ENCODE measurements at regions not wholly inside any gene's neighbourhood (a gene's known extent, or its start where the extent isn't known, plus 50 kb on each side); places are given as distances from the start of the nearest gene placed in this dataset.

DNA sequence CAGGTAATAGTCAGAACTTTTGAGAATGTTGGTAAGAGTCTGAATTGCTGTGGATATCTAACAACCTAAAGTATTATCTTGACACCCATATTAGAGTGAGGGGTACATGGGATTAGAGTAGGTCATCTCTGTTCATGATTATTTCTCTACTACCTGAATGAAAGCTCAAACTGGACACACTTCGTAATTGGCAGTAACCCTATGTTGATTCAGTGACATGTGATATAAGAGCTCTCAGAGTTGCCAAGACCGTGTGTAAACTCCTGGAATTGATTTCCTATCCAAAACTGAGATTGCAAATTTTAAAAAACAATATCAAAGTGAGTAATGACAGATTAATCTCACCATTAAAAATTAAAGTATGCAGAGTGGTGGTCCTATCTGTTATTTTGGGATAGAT, 214.8 kb upstream of the ARHGEF26 start:
- Histone ChIP-seq H3K36me3 (no peaks in the 10 kb centered on the region), H3K4me1 (no peaks in the 10 kb centered on the region), H3K4me3 (no peak overlapping the region), H3K27ac (no peak overlapping the region), H3K9me3 (no peaks in the 10 kb centered on the region), H3K27me3 (replicated peaks in 1 of 7) (no peaks in the 10 kb centered on the region)
- TF ChIP-seq, protein P1, sequence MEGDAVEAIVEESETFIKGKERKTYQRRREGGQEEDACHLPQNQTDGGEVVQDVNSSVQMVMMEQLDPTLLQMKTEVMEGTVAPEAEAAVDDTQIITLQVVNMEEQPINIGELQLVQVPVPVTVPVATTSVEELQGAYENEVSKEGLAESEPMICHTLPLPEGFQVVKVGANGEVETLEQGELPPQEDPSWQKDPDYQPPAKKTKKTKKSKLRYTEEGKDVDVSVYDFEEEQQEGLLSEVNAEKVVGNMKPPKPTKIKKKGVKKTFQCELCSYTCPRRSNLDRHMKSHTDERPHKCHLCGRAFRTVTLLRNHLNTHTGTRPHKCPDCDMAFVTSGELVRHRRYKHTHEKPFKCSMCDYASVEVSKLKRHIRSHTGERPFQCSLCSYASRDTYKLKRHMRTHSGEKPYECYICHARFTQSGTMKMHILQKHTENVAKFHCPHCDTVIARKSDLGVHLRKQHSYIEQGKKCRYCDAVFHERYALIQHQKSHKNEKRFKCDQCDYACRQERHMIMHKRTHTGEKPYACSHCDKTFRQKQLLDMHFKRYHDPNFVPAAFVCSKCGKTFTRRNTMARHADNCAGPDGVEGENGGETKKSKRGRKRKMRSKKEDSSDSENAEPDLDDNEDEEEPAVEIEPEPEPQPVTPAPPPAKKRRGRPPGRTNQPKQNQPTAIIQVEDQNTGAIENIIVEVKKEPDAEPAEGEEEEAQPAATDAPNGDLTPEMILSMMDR (IDR thresholded peaks at IDR 0.05 in 8 of 11, conservative IDR thresholded peaks at IDR 0.05 in 3 of 11): no peak
- TF ChIP-seq POLR2AphosphoS5 (IDR thresholded peaks at IDR 0.05) (no peak), POLR2A (IDR thresholded peaks at IDR 0.05) (no peak)
- no peak for DNase-seq
- intact Hi-C loops (cut with DNase I; ENCODE audit: low total_unique reads): no loop called here
- 70 to 89% (median 77%) methylated on average over 2 of the region's 2 CpGs for WGBS, 5 donors

DNA sequence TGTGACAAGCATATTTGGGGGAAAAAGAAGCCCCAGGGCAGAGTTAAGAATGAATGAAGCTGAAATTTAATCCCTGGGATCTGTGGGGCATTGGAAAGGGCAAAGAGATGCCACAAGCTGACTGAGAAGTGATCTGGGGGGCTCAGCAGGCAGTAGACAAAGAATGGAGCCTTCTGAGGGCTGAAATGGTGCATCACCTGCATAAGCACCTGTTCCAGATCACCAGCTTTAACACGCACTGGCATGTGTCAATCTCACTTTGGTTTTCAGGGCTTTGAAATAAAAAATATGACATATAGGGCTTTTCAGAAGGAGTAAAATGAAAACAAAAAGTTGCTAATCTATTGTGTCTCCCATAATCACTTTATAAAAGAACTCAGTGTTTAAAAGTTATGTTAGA, 210.8 kb upstream of the ARHGEF26 start:
- TF ChIP-seq, protein P1 (IDR thresholded peaks at IDR 0.05 in 8 of 11, conservative IDR thresholded peaks at IDR 0.05 in 3 of 11): no peak
- no peak for TF ChIP-seq POLR2A (IDR thresholded peaks at IDR 0.05)
- no peak for TF ChIP-seq POLR2AphosphoS5 (IDR thresholded peaks at IDR 0.05)
- WGBS, 5 donors: 85 to 97% (median 93%) methylated on average over 1 of the region's 1 CpG
- Histone ChIP-seq H3K4me1 (no peaks in the 10 kb centered on the region), H3K27me3 (replicated peaks in 1 of 7) (peaks cover 0 to 4% (median 0%) of the 10 kb centered on the region in 7 donors), H3K36me3 (no peaks in the 10 kb centered on the region), H3K4me3 (no peak overlapping the region), H3K9me3 (no peaks in the 10 kb centered on the region), H3K27ac (no peak overlapping the region)
- no peak for DNase-seq
- intact Hi-C loops (cut with DNase I; ENCODE audit: low total_unique reads): no loop called here

DNA sequence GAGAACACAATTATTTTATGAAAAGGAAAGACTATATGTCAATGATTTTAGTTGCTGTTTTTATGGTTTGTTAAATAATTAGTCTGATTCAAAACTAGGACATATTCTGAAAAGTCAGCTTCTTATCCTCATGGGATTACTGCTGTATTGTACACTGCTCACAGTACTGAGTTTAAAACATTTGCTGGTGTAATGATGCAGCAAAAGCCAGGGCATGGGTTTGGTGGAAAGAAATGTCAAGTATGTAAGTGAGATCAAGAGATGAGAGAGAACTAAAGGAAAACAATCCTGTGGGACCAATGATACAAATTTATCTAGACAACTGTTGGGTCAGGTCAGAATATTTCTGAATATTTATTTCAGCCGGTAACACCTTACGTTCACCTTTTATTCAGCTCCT, 210.1 kb upstream of the ARHGEF26 start:
- 92 to 98% (median 95%) methylated on average over 2 of the region's 2 CpGs for WGBS, 5 donors
- Histone ChIP-seq H3K36me3 (no peaks in the 10 kb centered on the region), H3K4me3 (no peak overlapping the region), H3K9me3 (no peaks in the 10 kb centered on the region), H3K27me3 (replicated peaks in 1 of 7) (peaks cover 0 to 4% (median 0%) of the 10 kb centered on the region in 7 donors), H3K4me1 (no peaks in the 10 kb centered on the region), H3K27ac (no peak overlapping the region)
- DNase-seq: no peak
- intact Hi-C loops (cut with DNase I; ENCODE audit: low total_unique reads): no loop called here
- TF ChIP-seq POLR2A (IDR thresholded peaks at IDR 0.05) (no peak), POLR2AphosphoS5 (IDR thresholded peaks at IDR 0.05) (no peak)
- TF ChIP-seq, protein P1 (IDR thresholded peaks at IDR 0.05 in 8 of 11, conservative IDR thresholded peaks at IDR 0.05 in 3 of 11): no peak

DNA sequence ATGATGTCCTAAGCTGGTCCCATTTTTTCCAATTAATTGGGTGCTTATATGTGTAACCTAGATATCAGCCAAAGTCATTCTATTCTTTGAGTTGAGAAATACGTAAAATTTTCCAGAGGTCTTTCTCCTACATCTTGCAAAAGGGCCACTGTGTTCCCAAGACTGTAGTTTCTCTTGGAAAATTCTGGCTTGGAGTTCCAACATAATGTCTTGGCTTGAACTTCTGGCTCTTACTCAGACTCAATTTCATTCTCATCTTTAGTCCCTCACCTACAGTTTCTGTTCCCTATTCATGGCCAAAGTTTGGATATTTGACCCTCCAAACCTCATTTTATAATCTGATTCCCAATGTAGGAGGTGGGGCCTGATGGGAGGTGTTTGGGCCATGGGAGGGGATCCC, 201.4 kb upstream of the ARHGEF26 start:
- H3K9me3 ChIP-seq: peaks cover 0 to 23% (median 0%) of the 10 kb centered on the region in 8 donors
- no peak overlapping the region for H3K4me3 ChIP-seq
- 82 to 97% (median 93%) methylated on average over 1 of the region's 1 CpG for WGBS, 5 donors
- TF ChIP-seq, protein P1 (IDR thresholded peaks at IDR 0.05 in 8 of 11, conservative IDR thresholded peaks at IDR 0.05 in 3 of 11): no peak
- no peak for TF ChIP-seq POLR2A (IDR thresholded peaks at IDR 0.05)
- no peak for TF ChIP-seq POLR2AphosphoS5 (IDR thresholded peaks at IDR 0.05)
- no peak for DNase-seq
- H3K4me1 ChIP-seq: no peaks in the 10 kb centered on the region
- intact Hi-C loops (cut with DNase I; ENCODE audit: low total_unique reads): no loop called here
- no peaks in the 10 kb centered on the region for H3K27me3 ChIP-seq (replicated peaks in 1 of 7)
- H3K36me3 ChIP-seq: no peaks in the 10 kb centered on the region
- no peak overlapping the region for H3K27ac ChIP-seq

Data from spleen (tissue), 11 donors.